ENCODE measurements at regions not wholly inside any gene's neighbourhood (a gene's known extent, or its start where the extent isn't known, plus 50 kb on each side); places are given as distances from the start of the nearest gene placed in this dataset.

GRCh38 chr11:129302386-129303101 lies 73.1 kb upstream of the BARX2 start:
- POLR2A ChIA-PET (ENCODE audit: partially characterized antibody) = no interaction called here
- no peak overlapping the region for H3K23ac ChIP-seq (ENCODE audit: insufficient read length)
- no peak overlapping the region for H2BK15ac ChIP-seq (ENCODE audit: low read length)
- no peak overlapping the region for H2AFZ ChIP-seq (ENCODE audit: low read length)
- no peaks in the 10 kb centered on the region for H3K79me2 ChIP-seq (ENCODE audit: control insufficient read depth in 1 of 2, insufficient read depth in 2 of 2, low read length in 2 of 2)
- H3K79me1 ChIP-seq (ENCODE audit: low read depth, low read length) = no peaks in the 10 kb centered on the region
- H4K91ac ChIP-seq (replicated peaks; ENCODE audit: insufficient read length, low read length) = no peak overlapping the region
- H3K14ac ChIP-seq (ENCODE audit: insufficient read length) = peak overlapping the region; percentile 17
- H4K8ac ChIP-seq (ENCODE audit: extremely low read depth, insufficient read depth, low read length) = no peak overlapping the region
- WGBS, 2 experiments (ENCODE audit: extremely low coverage in 1 of 2, insufficient coverage in 1 of 2, insufficient read length in 1 of 2, insufficient replicate concordance in 2 of 2, low coverage in 1 of 2, low lambda C conversion rate in 2 of 2, missing lambda C conversion rate in 1 of 2) = 91% methylated on average over 6 of the region's 6 CpGs; no CpG with 5 or more reads in 1 of the 2 experiments
- H2BK5ac ChIP-seq (ENCODE audit: low read depth, low read length) = no peak overlapping the region
- no peaks in the 10 kb centered on the region for H4K20me1 ChIP-seq (replicated peaks in 1 of 2; ENCODE audit: control insufficient read depth in 1 of 2, insufficient read depth in 2 of 2, low read length in 2 of 2)
- no peak overlapping the region for H2AK5ac ChIP-seq (ENCODE audit: low read depth, low read length)
- no peak overlapping the region for H3K56ac ChIP-seq (replicated peaks; ENCODE audit: insufficient read length, low read depth, low read length)
- DNase-seq (ENCODE audit: low read depth in 1 of 2, low spot score in 2 of 2) = no peak
- no peak overlapping the region for H2BK12ac ChIP-seq (ENCODE audit: low read depth, low read length)
- H2BK120ac ChIP-seq (replicated peaks; ENCODE audit: low read depth, low read length) = no peak overlapping the region
- H3K4me2 ChIP-seq (ENCODE audit: insufficient read depth in 1 of 2, low read depth in 2 of 2, low read length in 2 of 2) = no peak overlapping the region
- no peaks in the 10 kb centered on the region for H3K23me2 ChIP-seq (ENCODE audit: low read depth, low read length)
- no peak overlapping the region for H3K18ac ChIP-seq (ENCODE audit: extremely low read depth, low read length)
- no peak for FAIRE-seq
- no peak overlapping the region for H4K5ac ChIP-seq (ENCODE audit: insufficient read length, low read depth, low read length)
- no peak overlapping the region for H3K4me3 ChIP-seq (ENCODE audit: extremely low read depth in 1 of 4, insufficient read depth in 2 of 4, low read depth in 3 of 4, low read length in 4 of 4)
- no peak overlapping the region for H3K27ac ChIP-seq (ENCODE audit: low read depth, low read length)
- no peaks in the 10 kb centered on the region for H3K27me3 ChIP-seq (replicated peaks in 1 of 4; ENCODE audit: control insufficient read depth in 3 of 4, extremely low read depth in 1 of 4, insufficient read depth in 3 of 4, low read length in 3 of 4)
- CTCF ChIA-PET (ENCODE audit: partially characterized antibody) = no interaction called here
- no peak overlapping the region for H2BK20ac ChIP-seq (ENCODE audit: low read length)
- no peaks in the 10 kb centered on the region for H3K9me3 ChIP-seq (ENCODE audit: insufficient read depth in 2 of 2, low read depth in 1 of 2, low read length in 1 of 2)
- H3K4me1 ChIP-seq (replicated peaks in 1 of 4; ENCODE audit: control insufficient read depth in 3 of 4, insufficient read depth in 4 of 4, low read length in 3 of 4) = no peaks in the 10 kb centered on the region
- H3K9ac ChIP-seq (replicated peaks in 1 of 4; ENCODE audit: extremely low read depth in 1 of 4, low read depth in 3 of 4, low read length in 3 of 4) = no peak overlapping the region
- H3K4ac ChIP-seq (replicated peaks; ENCODE audit: insufficient read length, low read depth, low read length) = no peak overlapping the region
- H3K36me3 ChIP-seq (ENCODE audit: control insufficient read depth in 2 of 4, insufficient read depth in 4 of 4, low read length in 3 of 4) = no peaks in the 10 kb centered on the region
- TF ChIP-seq TAF1 (IDR thresholded peaks at IDR 0.05; ENCODE audit: low read depth, low read length) = no peak
- TF ChIP-seq NANOG (IDR thresholded peaks at IDR 0.05; ENCODE audit: insufficient read depth, low read depth, low read length, poor library complexity, severe bottlenecking) = no peak
- TF ChIP-seq CHD2 (IDR thresholded peaks at IDR 0.05; ENCODE audit: low read length) = no peak
- no peak for TF ChIP-seq CTBP2 (IDR thresholded peaks at IDR 0.05; ENCODE audit: borderline replicate concordance, insufficient read depth, insufficient read length, low read length)
- no peak for TF ChIP-seq ASH2L (IDR thresholded peaks at IDR 0.05; ENCODE audit: low read length)
- no peak for TF ChIP-seq EP300 (IDR thresholded peaks at IDR 0.05; ENCODE audit: borderline replicate concordance in 1 of 2, low read depth in 2 of 2, low read length in 2 of 2)
- TF ChIP-seq HDAC6 (IDR thresholded peaks at IDR 0.05; ENCODE audit: low read depth, low read length) = no peak
- TF ChIP-seq MAFK (IDR thresholded peaks at IDR 0.05; ENCODE audit: low read depth, low read length) = no peak
- no peak for TF ChIP-seq FOSL1 (IDR thresholded peaks at IDR 0.05; ENCODE audit: insufficient read depth, low read depth, low read length)
- no peak for TF ChIP-seq E2F6 (IDR thresholded peaks at IDR 0.05)
- no peak for TF ChIP-seq KDM4A (IDR thresholded peaks at IDR 0.05; ENCODE audit: low read depth, low read length, severe bottlenecking)
- no peak for TF ChIP-seq KDM5A (IDR thresholded peaks at IDR 0.05; ENCODE audit: low read length)
- no peak for TF ChIP-seq KDM1A (IDR thresholded peaks at IDR 0.05; ENCODE audit: borderline replicate concordance, low read length)

All from H1 (cell line).